SK-N-SH treated with all-trans-retinoic acid at 6 μM for 48 hours (cell line): ENCODE measurements at regions not wholly inside any gene's neighbourhood (a gene's known extent, or its start where the extent isn't known, plus 50 kb on each side); places are given as distances from the start of the nearest gene placed in this dataset.

Experiments used
- ATAC-seq: fragments of 200-7000 bp; cut with Tn5 transposase; 3 replicates; pipeline ENCODE4 v1.9.1; 2020; ENCODE audit warnings: mild to moderate bottlenecking, moderate library complexity
- ARNTL ChIP-seq: fragments of 450-650 bp; formaldehyde crosslinking; IDR thresholded peaks from 2 replicates; pipeline ENCODE4 v1.5.0; 2020; ENCODE audit warnings: low read depth, mild to moderate bottlenecking, moderate library complexity, borderline replicate concordance
- BACH2 ChIP-seq: fragments of 250-450 bp; sonication (Bioruptor Pico); IDR thresholded peaks from 2 replicates; pipeline ENCODE4 v1.9.0; 2021; ENCODE audit warnings: mild to moderate bottlenecking, borderline replicate concordance
- CSDC2 ChIP-seq: fragments of 250-450 bp; sonication (Bioruptor Pico); IDR thresholded peaks from 2 replicates; pipeline ENCODE4 v1.5.0; 2020; ENCODE audit warnings: mild to moderate bottlenecking, moderate library complexity
- CSRNP3 ChIP-seq: fragments of 250-450 bp; sonication (Bioruptor Pico); IDR thresholded peaks from 2 replicates; pipeline ENCODE4 v1.5.1; 2021; ENCODE audit warnings: mild to moderate bottlenecking, moderate library complexity
- ESRRG ChIP-seq: fragments of 250-450 bp; sonication (Bioruptor Pico); IDR thresholded peaks from 2 replicates; pipeline ENCODE4 v1.6.1; 2021; ENCODE audit warnings: mild to moderate bottlenecking
- GLIS3 ChIP-seq: fragments of 250-450 bp; sonication (Bioruptor Pico); IDR thresholded peaks from 2 replicates; pipeline ENCODE4 v1.5.0; 2020; ENCODE audit warnings: mild to moderate bottlenecking, moderate library complexity
- ISL1 ChIP-seq: fragments of 250-450 bp; sonication (Bioruptor Pico); IDR thresholded peaks from 2 replicates; pipeline ENCODE4 v2.1.2; 2022; ENCODE audit warnings: mild to moderate bottlenecking, moderate library complexity
- OSR1 ChIP-seq: fragments of 250-450 bp; sonication (Bioruptor Pico); IDR thresholded peaks from 2 replicates; pipeline ENCODE4 v1.8.0; 2022; ENCODE audit warnings: moderate library complexity, mild to moderate bottlenecking, inconsistent platforms
- POU6F1 ChIP-seq: fragments of 250-450 bp; sonication (Bioruptor Pico); IDR thresholded peaks from 2 replicates; pipeline ENCODE4 v1.8.0; 2021; ENCODE audit warnings: low read depth, mild to moderate bottlenecking, moderate library complexity, borderline replicate concordance
- PPARA ChIP-seq: fragments of 250-450 bp; sonication (Bioruptor Pico); IDR thresholded peaks from 2 replicates; pipeline ENCODE4 v1.5.0; 2020; ENCODE audit warnings: mild to moderate bottlenecking, borderline replicate concordance
- RARB ChIP-seq: fragments of 250-450 bp; sonication (Bioruptor Pico); IDR thresholded peaks from 2 replicates; pipeline ENCODE4 v1.8.0; 2021; ENCODE audit warnings: mild to moderate bottlenecking, moderate library complexity
- TCF4 ChIP-seq: fragments of 250-450 bp; sonication (Bioruptor Pico); IDR thresholded peaks from 2 replicates; pipeline ENCODE4 v1.8.0; 2021; ENCODE audit warnings: mild to moderate bottlenecking, moderate library complexity, borderline replicate concordance
- TOX ChIP-seq: fragments of 250-450 bp; sonication (Bioruptor Pico); IDR thresholded peaks from 2 replicates; pipeline ENCODE4 v1.8.0; 2021; ENCODE audit warnings: mild to moderate bottlenecking, moderate library complexity, borderline replicate concordance
- TSHZ2 ChIP-seq: fragments of 250-450 bp; sonication (Bioruptor Pico); IDR thresholded peaks from 2 replicates; pipeline ENCODE4 v1.5.0; 2020; ENCODE audit warnings: mild to moderate bottlenecking, moderate library complexity
- ZC3H10 ChIP-seq: fragments of 250-450 bp; sonication (Bioruptor Pico); IDR thresholded peaks from 2 replicates; pipeline ENCODE4 v1.5.1; 2021; ENCODE audit warnings: mild to moderate bottlenecking, moderate library complexity
- ZFP3 ChIP-seq: fragments of 250-450 bp; sonication (Bioruptor Pico); IDR thresholded peaks from 2 replicates; pipeline ENCODE4 v1.5.0; 2020; ENCODE audit warnings: mild to moderate bottlenecking, moderate library complexity
- ZFP30 ChIP-seq: fragments of 450-650 bp; formaldehyde crosslinking; IDR thresholded peaks from 2 replicates; pipeline ENCODE4 v1.5.0; 2022; ENCODE audit warnings: mild to moderate bottlenecking, moderate library complexity
- ZNF565 ChIP-seq: fragments of 450-650 bp; formaldehyde crosslinking; conservative IDR thresholded peaks from 2 replicates; pipeline ENCODE4 v1.5.0; 2020; ENCODE audit warnings: low read depth, mild to moderate bottlenecking, moderate library complexity
- ZNF70 ChIP-seq: fragments of 450-650 bp; formaldehyde crosslinking; IDR thresholded peaks from 2 replicates; pipeline ENCODE4 v1.5.0; 2020; ENCODE audit warnings: mild to moderate bottlenecking, moderate library complexity
- ZNF8 ChIP-seq: fragments of 450-650 bp; formaldehyde crosslinking; IDR thresholded peaks from 2 replicates; pipeline ENCODE4 v1.5.0; 2020; ENCODE audit warnings: mild to moderate bottlenecking, moderate library complexity
- TF ChIP-seq, protein P1 (sequence below): fragments of 250-450 bp; sonication (Bioruptor Pico); IDR thresholded peaks from 2 replicates; pipeline ENCODE4 v1.5.1; 2020; ENCODE audit warnings: low read depth, mild to moderate bottlenecking, moderate library complexity
- TF ChIP-seq, protein P2 (sequence below): fragments of 250-450 bp; sonication (Bioruptor Pico); IDR thresholded peaks from 2 replicates; pipeline ENCODE4 v1.8.0; 2020; ENCODE audit warnings: mild to moderate bottlenecking, moderate library complexity, borderline replicate concordance

DNA sequence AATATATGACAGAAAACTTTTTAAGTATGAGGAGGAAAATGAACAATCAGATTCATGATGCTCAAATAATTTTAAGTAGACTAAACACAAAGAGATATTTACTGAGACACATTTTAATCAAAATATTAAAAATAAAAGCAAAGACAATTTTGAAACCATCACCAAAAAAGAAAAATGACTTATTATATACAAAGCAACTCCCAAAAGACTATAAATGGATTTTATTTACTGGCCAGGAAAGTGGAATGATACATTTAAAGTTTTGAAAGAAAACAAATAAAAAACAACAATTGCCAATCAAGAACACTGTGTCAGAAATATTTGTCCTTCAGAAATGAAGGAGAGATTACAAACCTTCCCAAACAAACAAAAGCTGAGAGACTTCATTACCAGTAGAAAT, 968.5 kb upstream of the CELF4 start:
- ATAC-seq = no peak
- TF ChIP-seq, protein P1, sequence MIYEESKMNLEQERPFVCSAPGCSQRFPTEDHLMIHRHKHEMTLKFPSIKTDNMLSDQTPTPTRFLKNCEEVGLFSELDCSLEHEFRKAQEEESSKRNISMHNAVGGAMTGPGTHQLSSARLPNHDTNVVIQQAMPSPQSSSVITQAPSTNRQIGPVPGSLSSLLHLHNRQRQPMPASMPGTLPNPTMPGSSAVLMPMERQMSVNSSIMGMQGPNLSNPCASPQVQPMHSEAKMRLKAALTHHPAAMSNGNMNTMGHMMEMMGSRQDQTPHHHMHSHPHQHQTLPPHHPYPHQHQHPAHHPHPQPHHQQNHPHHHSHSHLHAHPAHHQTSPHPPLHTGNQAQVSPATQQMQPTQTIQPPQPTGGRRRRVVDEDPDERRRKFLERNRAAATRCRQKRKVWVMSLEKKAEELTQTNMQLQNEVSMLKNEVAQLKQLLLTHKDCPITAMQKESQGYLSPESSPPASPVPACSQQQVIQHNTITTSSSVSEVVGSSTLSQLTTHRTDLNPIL = no peak
- TF ChIP-seq POU6F1 (no peak), ZNF70 (no peak), TOX (no peak), ZFP3 (CRISPR knock-in tag) (no peak), OSR1 (no peak), GLIS3 (CRISPR knock-in tag) (no peak), ZNF8 (CRISPR knock-in tag) (no peak), ESRRG (CRISPR knock-in tag) (no peak), CSRNP3 (no peak), ARNTL (CRISPR knock-in tag) (no peak), CSDC2 (CRISPR knock-in tag) (no peak)
- TF ChIP-seq, protein P2, sequence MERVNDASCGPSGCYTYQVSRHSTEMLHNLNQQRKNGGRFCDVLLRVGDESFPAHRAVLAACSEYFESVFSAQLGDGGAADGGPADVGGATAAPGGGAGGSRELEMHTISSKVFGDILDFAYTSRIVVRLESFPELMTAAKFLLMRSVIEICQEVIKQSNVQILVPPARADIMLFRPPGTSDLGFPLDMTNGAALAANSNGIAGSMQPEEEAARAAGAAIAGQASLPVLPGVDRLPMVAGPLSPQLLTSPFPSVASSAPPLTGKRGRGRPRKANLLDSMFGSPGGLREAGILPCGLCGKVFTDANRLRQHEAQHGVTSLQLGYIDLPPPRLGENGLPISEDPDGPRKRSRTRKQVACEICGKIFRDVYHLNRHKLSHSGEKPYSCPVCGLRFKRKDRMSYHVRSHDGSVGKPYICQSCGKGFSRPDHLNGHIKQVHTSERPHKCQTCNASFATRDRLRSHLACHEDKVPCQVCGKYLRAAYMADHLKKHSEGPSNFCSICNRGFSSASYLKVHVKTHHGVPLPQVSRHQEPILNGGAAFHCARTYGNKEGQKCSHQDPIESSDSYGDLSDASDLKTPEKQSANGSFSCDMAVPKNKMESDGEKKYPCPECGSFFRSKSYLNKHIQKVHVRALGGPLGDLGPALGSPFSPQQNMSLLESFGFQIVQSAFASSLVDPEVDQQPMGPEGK (CRISPR knock-in tag) = no peak

- no peak for TF ChIP-seq POU6F1
- no peak for TF ChIP-seq ZC3H10 (CRISPR knock-in tag)
- TF ChIP-seq PPARA (CRISPR knock-in tag) = no peak
- no peak for TF ChIP-seq ZFP30 (CRISPR knock-in tag)
- TF ChIP-seq, protein P2 (CRISPR knock-in tag) = no peak
- no peak for TF ChIP-seq ZFP3 (CRISPR knock-in tag)
- TF ChIP-seq, protein P1 = no peak
- no peak for TF ChIP-seq ZNF8 (CRISPR knock-in tag)
- no peak for TF ChIP-seq RARB (CRISPR knock-in tag)
- no peak for TF ChIP-seq ISL1 (CRISPR knock-in tag)
- TF ChIP-seq BACH2 (CRISPR knock-in tag) = no peak
- no peak for TF ChIP-seq TCF4 (CRISPR knock-in tag)
- TF ChIP-seq ZNF70 = no peak
- TF ChIP-seq ARNTL (CRISPR knock-in tag) = no peak
- no peak for TF ChIP-seq ZNF565 (CRISPR knock-in tag)
- no peak for TF ChIP-seq TSHZ2 (CRISPR knock-in tag)
- TF ChIP-seq OSR1 = no peak
- ATAC-seq = no peak
Observed at GRCh38 chr18:38526922-38527321, 961.3 kb upstream of the CELF4 start.
